Activated CD4-positive, alpha-beta T cell treated with anti-CD3 and anti-CD28 coated beads, Interleukin-2, amount 50 U/mL, for 4 hours (primary cell): ENCODE measurements at regions not wholly inside any gene's neighbourhood (a gene's known extent, or its start where the extent isn't known, plus 50 kb on each side); places are given as distances from the start of the nearest gene placed in this dataset.

Experiments used
- DNase-seq, 2 experiments: peaks; one replicate each; pipeline ENCODE4 v3.0.0-alpha.2; 2020

GRCh38 chr3:105197863-105198262 is 168.8 kb upstream of the ALCAM start:
- no peak for DNase-seq

- DNase-seq, result no peak
These were observed 167.5 kb upstream of the ALCAM start for GRCh38 chr3:105199217-105199616.

- DNase-seq, result no peak
These were observed 156.6 kb upstream of the ALCAM start for GRCh38 chr3:105210141-105210540.

GRCh38 chr3:105214590-105214989 is 152.1 kb upstream of the ALCAM start:
- no peak for DNase-seq

- DNase-seq, result no peak
These were observed 144.1 kb upstream of the ALCAM start for GRCh38 chr3:105222568-105223093.

GRCh38 chr3:105223815-105224214 is 142.9 kb upstream of the ALCAM start:
- no peak for DNase-seq

GRCh38 chr3:105228696-105229095 is 138.0 kb upstream of the ALCAM start:
- no peak for DNase-seq

GRCh38 chr3:105232553-105232952 is 134.2 kb upstream of the ALCAM start:
- DNase-seq, result no peak

GRCh38 chr3:105233010-105233409 is 133.7 kb upstream of the ALCAM start:
- no peak for DNase-seq

GRCh38 chr3:105235221-105235620 is 131.5 kb upstream of the ALCAM start:
- no peak for DNase-seq

GRCh38 chr3:105235785-105236184 is 130.9 kb upstream of the ALCAM start:
- no peak for DNase-seq

- no peak for DNase-seq
These were observed 128.3 kb upstream of the ALCAM start for GRCh38 chr3:105238367-105238766.

GRCh38 chr3:105243076-105243475 is 123.6 kb upstream of the ALCAM start:
- no peak for DNase-seq

GRCh38 chr3:105246536-105246935 is 120.2 kb upstream of the ALCAM start:
- no peak for DNase-seq

- no peak for DNase-seq
These were observed 113.5 kb upstream of the ALCAM start for GRCh38 chr3:105253225-105253624.

- DNase-seq, result no peak
These were observed 112.6 kb upstream of the ALCAM start for GRCh38 chr3:105254154-105254553.

- DNase-seq, result no peak
These were observed 111.4 kb upstream of the ALCAM start for GRCh38 chr3:105255350-105255749.

- no peak for DNase-seq
These were observed 107.2 kb upstream of the ALCAM start for GRCh38 chr3:105259496-105259895.

- DNase-seq, result no peak
These were observed 106.3 kb upstream of the ALCAM start for GRCh38 chr3:105260385-105260784.

GRCh38 chr3:105274536-105274935 is 92.2 kb upstream of the ALCAM start:
- DNase-seq, result no peak

- DNase-seq, result no peak
These were observed 91.8 kb upstream of the ALCAM start for GRCh38 chr3:105274958-105275357.

- no peak for DNase-seq
These were observed 89.1 kb upstream of the ALCAM start for GRCh38 chr3:105277656-105278055.

- DNase-seq, result no peak
These were observed 88.0 kb upstream of the ALCAM start for GRCh38 chr3:105278688-105279087.

- DNase-seq, result no peak
These were observed 84.7 kb upstream of the ALCAM start for GRCh38 chr3:105281989-105282388.

GRCh38 chr3:105284876-105285275 is 81.8 kb upstream of the ALCAM start:
- no peak for DNase-seq
